Ishikawa (cell line): ENCODE measurements at regions not wholly inside any gene's neighbourhood (a gene's known extent, or its start where the extent isn't known, plus 50 kb on each side); places are given as distances from the start of the nearest gene placed in this dataset.

Experiments
- CEBPB ChIP-seq: IDR thresholded peaks from 2 replicates; pipeline ENCODE4 v1.6.1; 2012
- CREB1 ChIP-seq: IDR thresholded peaks from 2 replicates; pipeline ENCODE4 v1.6.1; 2012; ENCODE audit warnings: low read depth
- EGR1 ChIP-seq: IDR thresholded peaks from 2 replicates; pipeline ENCODE4 v1.6.1; 2012
- EP300 ChIP-seq: IDR thresholded peaks from 2 replicates; pipeline ENCODE4 v1.6.1; 2012; ENCODE audit warnings: borderline replicate concordance
- FOXM1 ChIP-seq: IDR thresholded peaks from 2 replicates; pipeline ENCODE4 v1.6.1; 2012; ENCODE audit warnings: low read depth, borderline replicate concordance
- NFIC ChIP-seq: IDR thresholded peaks from 2 replicates; pipeline ENCODE4 v1.6.1; 2012
- RAD21 ChIP-seq: IDR thresholded peaks from 2 replicates; pipeline ENCODE4 v1.6.1; 2012; ENCODE audit warnings: low read depth
- TAF1 ChIP-seq: IDR thresholded peaks from 2 replicates; pipeline ENCODE4 v1.6.1; 2012; ENCODE audit warnings: low read depth, mild to moderate bottlenecking
- TCF12 ChIP-seq: IDR thresholded peaks from 2 replicates; pipeline ENCODE4 v1.6.1; 2012; ENCODE audit warnings: low read depth
- TEAD4 ChIP-seq: IDR thresholded peaks from 2 replicates; pipeline ENCODE4 v1.6.1; 2012
- YY1 ChIP-seq: IDR thresholded peaks from 2 replicates; pipeline ENCODE4 v1.6.1; 2012; ENCODE audit warnings: low read depth
- ZBTB7A ChIP-seq: IDR thresholded peaks from 2 replicates; pipeline ENCODE4 v1.6.1; 2012; ENCODE audit warnings: low read depth
- TF ChIP-seq, protein P1 (sequence below): IDR thresholded peaks from 2 replicates; pipeline ENCODE4 v1.6.1; 2012
- TF ChIP-seq, protein P2 (sequence below): IDR thresholded peaks from 2 replicates; pipeline ENCODE4 v1.6.1; 2012
- TF ChIP-seq, protein P3 (sequence below): IDR thresholded peaks from 2 replicates; pipeline ENCODE4 v1.6.1; 2012; ENCODE audit warnings: low read depth, mild to moderate bottlenecking

DNA sequence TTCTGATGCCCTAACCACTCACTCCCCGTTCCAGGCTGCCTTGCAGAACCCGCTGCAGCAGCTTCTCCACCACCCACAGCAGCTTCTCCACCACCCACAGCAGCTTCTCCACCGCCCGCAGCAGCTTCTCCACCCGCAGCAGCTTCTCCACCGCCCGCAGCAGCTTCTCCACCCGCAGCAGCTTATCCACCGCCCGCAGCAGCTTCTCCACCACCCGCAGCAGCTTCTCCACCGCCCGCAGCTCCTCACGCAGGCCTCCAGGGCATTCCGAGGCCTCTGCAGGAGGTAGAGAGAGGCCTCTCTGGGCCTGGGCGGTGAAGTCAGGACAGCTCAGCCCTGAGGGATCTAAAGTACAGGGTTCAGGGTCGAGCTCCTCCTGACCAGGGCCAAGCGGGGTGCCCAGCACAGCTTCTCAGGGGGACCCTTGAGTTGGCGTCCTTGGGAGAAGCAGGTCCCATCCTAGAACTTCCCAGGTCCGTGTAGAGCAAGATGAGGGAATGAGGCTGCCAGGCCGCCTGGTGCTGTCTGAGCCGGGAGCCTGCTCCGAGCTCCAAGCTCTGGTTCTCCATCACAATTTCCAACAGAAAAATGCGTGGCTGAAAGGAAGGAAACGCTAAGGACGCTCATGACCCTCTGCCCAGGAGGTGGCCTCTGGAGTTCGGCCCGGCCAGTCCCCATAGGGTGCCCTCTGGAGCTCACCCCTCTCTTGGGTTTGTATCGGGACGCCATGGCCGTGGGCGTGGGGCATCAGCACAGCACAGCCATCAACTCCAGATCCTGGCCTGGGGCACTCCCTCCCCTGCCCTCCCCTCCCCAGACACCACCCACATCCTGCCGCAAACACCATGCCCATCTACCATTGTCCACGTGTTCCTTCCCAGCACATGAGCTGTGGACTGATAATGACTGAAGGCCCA lies 528.6 kb downstream of the BRD1 start:
- TF ChIP-seq ZBTB7A (no peak), TCF12 (no peak), EGR1 (no peak), FOXM1 (no peak), CEBPB (no peak), CREB1 (no peak), TAF1 (no peak), EP300 (no peak), YY1 (no peak), TEAD4 (no peak)
- TF ChIP-seq, protein P1, sequence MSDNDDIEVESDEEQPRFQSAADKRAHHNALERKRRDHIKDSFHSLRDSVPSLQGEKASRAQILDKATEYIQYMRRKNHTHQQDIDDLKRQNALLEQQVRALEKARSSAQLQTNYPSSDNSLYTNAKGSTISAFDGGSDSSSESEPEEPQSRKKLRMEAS: no peak
- TF ChIP-seq, protein P2, sequence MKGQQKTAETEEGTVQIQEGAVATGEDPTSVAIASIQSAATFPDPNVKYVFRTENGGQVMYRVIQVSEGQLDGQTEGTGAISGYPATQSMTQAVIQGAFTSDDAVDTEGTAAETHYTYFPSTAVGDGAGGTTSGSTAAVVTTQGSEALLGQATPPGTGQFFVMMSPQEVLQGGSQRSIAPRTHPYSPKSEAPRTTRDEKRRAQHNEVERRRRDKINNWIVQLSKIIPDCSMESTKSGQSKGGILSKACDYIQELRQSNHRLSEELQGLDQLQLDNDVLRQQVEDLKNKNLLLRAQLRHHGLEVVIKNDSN: no peak

DNA sequence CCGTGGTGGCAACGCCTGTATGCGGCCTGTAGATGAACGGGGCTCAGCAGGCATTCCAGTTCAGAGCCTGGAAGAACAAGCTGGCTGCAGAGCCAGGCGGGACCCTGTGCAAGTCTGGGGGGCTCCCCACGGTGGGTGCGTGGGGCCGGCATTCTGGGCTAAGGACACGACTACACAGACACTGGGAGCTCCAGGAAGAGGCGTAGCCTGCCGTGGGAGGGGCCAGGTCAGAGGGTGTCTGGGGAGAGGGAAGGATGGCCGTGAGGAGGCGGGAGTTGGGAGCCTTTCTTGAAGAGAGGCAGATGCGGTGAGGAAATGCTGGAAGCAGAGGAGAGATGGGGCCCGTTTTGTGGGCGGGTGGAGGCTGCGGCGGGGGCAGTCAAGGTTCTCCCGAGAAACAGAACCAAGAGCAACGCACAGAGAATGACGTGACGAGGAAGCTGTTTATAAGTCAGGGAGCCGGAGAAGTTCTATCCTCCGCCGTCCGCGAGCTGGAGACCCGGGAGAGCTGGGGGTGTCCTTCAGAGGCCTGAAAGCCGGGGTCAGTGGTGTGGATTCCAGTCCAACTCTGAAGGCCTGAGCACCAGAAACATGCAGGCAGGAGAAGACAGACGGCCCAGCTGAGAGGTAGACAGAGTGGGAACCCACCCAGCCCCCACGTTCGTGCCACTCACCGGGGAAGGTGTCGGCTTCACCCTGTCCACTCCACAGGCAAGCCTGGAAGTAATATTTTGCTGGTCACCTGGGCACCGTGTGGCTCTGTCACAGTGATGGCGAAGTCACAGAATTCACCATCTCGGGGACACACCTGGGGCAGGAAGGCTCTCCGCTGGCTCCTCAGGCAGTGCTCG lies 529.6 kb downstream of the BRD1 start:
- no peak for TF ChIP-seq NFIC
- no peak for TF ChIP-seq TEAD4
- TF ChIP-seq, protein P1: no peak

DNA sequence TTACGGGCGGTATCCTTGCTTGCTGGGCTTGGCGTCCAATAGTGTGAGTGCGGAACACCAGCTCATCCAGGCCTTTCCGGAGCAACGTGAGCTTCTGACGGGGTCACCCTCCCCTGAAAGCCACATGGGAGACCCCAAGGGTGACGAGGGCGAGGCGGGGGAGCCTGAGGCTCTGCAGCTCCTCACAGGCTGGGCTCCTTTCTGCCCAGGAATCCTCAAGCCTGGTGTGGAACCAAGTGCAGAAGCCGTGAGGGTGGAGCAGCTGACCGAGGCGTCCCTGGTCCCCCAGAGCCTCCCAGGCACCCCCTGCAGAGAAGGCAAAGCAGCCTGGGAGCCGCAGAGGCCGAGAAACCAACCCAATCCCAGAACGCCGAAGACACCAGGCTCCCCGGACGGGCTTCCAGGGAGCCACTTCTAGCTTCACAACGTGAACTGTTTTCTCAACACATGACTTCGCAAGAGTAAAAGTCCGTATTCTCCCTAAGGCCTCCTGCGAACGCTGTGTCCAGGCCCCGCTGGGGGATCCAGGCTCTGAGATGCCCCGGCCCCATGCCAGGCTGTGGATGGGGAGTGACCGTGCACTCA lies 530.3 kb downstream of the BRD1 start:
- TF ChIP-seq, protein P3, sequence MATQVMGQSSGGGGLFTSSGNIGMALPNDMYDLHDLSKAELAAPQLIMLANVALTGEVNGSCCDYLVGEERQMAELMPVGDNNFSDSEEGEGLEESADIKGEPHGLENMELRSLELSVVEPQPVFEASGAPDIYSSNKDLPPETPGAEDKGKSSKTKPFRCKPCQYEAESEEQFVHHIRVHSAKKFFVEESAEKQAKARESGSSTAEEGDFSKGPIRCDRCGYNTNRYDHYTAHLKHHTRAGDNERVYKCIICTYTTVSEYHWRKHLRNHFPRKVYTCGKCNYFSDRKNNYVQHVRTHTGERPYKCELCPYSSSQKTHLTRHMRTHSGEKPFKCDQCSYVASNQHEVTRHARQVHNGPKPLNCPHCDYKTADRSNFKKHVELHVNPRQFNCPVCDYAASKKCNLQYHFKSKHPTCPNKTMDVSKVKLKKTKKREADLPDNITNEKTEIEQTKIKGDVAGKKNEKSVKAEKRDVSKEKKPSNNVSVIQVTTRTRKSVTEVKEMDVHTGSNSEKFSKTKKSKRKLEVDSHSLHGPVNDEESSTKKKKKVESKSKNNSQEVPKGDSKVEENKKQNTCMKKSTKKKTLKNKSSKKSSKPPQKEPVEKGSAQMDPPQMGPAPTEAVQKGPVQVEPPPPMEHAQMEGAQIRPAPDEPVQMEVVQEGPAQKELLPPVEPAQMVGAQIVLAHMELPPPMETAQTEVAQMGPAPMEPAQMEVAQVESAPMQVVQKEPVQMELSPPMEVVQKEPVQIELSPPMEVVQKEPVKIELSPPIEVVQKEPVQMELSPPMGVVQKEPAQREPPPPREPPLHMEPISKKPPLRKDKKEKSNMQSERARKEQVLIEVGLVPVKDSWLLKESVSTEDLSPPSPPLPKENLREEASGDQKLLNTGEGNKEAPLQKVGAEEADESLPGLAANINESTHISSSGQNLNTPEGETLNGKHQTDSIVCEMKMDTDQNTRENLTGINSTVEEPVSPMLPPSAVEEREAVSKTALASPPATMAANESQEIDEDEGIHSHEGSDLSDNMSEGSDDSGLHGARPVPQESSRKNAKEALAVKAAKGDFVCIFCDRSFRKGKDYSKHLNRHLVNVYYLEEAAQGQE: no peak
- no peak for TF ChIP-seq TCF12
- no peak for TF ChIP-seq TEAD4
- TF ChIP-seq FOXM1: no peak
- TF ChIP-seq RAD21: no peak
- no peak for TF ChIP-seq NFIC

DNA sequence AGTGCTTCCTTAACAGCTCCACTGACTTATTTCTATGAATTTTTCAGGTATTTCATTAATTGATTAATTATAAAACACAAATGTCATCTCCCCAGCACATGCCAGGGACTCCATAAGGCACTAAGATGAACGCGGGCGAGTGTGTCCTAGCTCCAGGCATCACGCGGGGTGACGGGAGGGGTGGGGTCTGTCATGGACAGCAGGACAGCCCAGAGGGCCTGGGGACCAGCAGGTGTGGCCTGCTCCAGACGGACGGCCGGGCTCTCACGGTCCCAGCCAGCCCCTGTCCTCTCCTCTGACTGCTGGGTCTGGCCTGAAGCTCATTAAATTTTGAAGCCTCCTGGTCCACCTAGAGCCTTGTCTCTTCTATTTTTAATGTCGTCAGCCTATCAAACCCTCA lies 531.1 kb downstream of the BRD1 start:
- TF ChIP-seq NFIC (no peak), CEBPB (no peak), TAF1 (no peak)

DNA sequence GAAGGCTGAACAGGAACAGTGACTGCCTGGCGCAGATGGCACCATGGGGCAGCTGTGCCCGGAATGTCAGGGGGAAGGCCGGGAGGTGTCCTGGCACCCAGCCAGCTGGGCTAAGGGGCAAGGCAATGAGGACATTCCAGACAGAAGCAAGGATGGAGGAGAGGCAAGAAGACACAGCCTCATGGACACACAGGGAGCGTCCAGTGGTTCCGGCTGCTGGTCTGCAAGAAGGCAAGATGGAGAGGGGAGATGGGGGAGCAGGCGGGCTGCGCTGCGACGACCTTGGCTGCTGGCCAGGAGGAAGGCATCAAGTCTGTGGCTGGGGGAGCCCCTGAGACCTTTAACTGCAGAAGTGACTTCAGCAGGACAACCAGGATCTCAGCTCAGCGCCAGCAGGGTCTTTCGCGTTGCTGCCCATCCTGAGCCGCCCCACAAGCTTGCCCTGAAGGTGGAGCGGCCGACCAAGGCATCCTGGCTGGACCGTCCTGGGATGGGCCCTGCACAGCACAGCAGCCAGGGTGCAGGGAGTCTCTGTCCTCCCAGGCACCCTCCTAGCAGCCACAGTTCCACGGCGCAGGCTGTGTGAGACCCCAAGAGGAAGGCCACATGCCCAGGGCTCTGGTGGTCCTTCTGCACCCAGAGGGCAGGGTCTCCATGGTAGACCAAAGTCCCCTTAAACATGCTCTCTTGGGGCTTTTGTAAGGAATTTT lies 531.7 kb downstream of the BRD1 start:
- TF ChIP-seq FOXM1 (no peak), NFIC (no peak), YY1 (no peak), TEAD4 (no peak), EGR1 (no peak), CREB1 (no peak), RAD21 (no peak), EP300 (no peak), TCF12 (no peak), TAF1 (no peak), ZBTB7A (no peak), CEBPB (no peak)
- TF ChIP-seq, protein P2: no peak
- TF ChIP-seq, protein P1: no peak
- TF ChIP-seq, protein P3: no peak
